A549 (cell line): ENCODE measurements at regions not wholly inside any gene's neighbourhood (a gene's known extent, or its start where the extent isn't known, plus 50 kb on each side); places are given as distances from the start of the nearest gene placed in this dataset.

Source experiments
- ATAC-seq, 2 experiments: fragments of 200-7000 bp in 1 of 2; fragments of >200 bp in 1 of 2; cut with Nextera tagmentation in 1 of 2; cut with Tn5 transposase in 1 of 2; 3 replicates each; pipeline versions ENCODE4 v1.8.0 to v1.9.1; 2018 to 2020; ENCODE audit warnings: mild to moderate bottlenecking in 1 of 2, moderate library complexity in 1 of 2
- CTCF ChIA-PET: fragments of 300-600 bp; sonication (Branson Sonifier 250); formaldehyde crosslinking; extraction: SDS; loops from one replicate; lab custom pipeline; 2021; ENCODE audit warnings: antibody characterized with exemption, inconsistent platforms; lab: Yijun Ruan, JAX
- POLR2A ChIA-PET: fragments of 350-600 bp; formaldehyde crosslinking; extraction: SDS; loops from one replicate; lab custom pipeline; 2021; ENCODE audit warnings: antibody characterized with exemption, inconsistent platforms; lab: Yijun Ruan, JAX
- DNase-seq, 2 experiments: peaks; one replicate each; pipeline versions ENCODE4 v3.0.0 to v3.0.0-alpha.2; 2011 to 2016; ENCODE audit warnings: low read depth in 1 of 2, low spot score in 1 of 2
- FAIRE-seq: peaks from 2 replicates; lab custom pipeline; 2011; peaks lifted over from hg19 to GRCh38; lab: Jason Lieb, UNC
- H3K27ac ChIP-seq, 2 experiments: fragments of >200 bp; sonication (Bioruptor Twin); formaldehyde crosslinking; 3 replicates each; pipeline ENCODE4 v1.5.1; 2016 to 2017
- H3K4me1 ChIP-seq: fragments of >200 bp; sonication (Bioruptor Twin); formaldehyde crosslinking; 3 replicates; pipeline ENCODE4 v1.6.1; 2016
- H3K4me2 ChIP-seq: fragments of >200 bp; sonication (Bioruptor Twin); formaldehyde crosslinking; 3 replicates; pipeline ENCODE4 v1.6.1; 2016
- H3K4me3 ChIP-seq: fragments of >200 bp; sonication (Bioruptor Twin); formaldehyde crosslinking; 3 replicates; pipeline ENCODE4 v1.5.1; 2016
- H3K9me3 ChIP-seq: fragments of >200 bp; sonication (Bioruptor Twin); formaldehyde crosslinking; 3 replicates; pipeline ENCODE4 v1.6.1; 2016
- ATOH8 ChIP-seq: fragments of 250-450 bp; sonication (Bioruptor Pico); IDR thresholded peaks from 2 replicates; pipeline ENCODE4 v1.5.0; 2020; ENCODE audit warnings: low read depth, mild to moderate bottlenecking, moderate library complexity
- BCL3 ChIP-seq: fragments of >200 bp; sonication (Bioruptor Twin); formaldehyde crosslinking; IDR thresholded peaks from 3 replicates; pipeline ENCODE4 v1.6.1; 2016
- BHLHE40 ChIP-seq: IDR thresholded peaks from 2 replicates; pipeline ENCODE4 v1.6.1; 2012; ENCODE audit warnings: low read depth, low read length, inconsistent platforms
- CEBPB ChIP-seq, 2 experiments: fragments of >200 bp in 1 of 2; sonication (Bioruptor Twin) in 1 of 2; formaldehyde crosslinking in 1 of 2; IDR thresholded peaks; 2 replicates each; pipeline ENCODE4 v1.6.1; 2012 to 2016
- E2F6 ChIP-seq: IDR thresholded peaks from 2 replicates; pipeline ENCODE4 v1.6.1; 2012; ENCODE audit warnings: low read depth, borderline replicate concordance
- EHF ChIP-seq: fragments of 250-450 bp; sonication (Bioruptor Pico); IDR thresholded peaks from 2 replicates; pipeline ENCODE4 v1.5.0; 2020; ENCODE audit warnings: mild to moderate bottlenecking
- ELK1 ChIP-seq: fragments of 150-350 bp; IDR thresholded peaks from 2 replicates; pipeline ENCODE4 v1.6.1; 2014; ENCODE audit warnings: low read depth, mild to moderate bottlenecking, low read length
- EP300 ChIP-seq, 2 experiments: fragments of >200 bp; sonication (Bioruptor Twin); formaldehyde crosslinking; IDR thresholded peaks; 2 replicates in 1 of 2; 3 replicates in 1 of 2; pipeline ENCODE4 v1.6.1; 2016 to 2017
- FOSB ChIP-seq: fragments of 250-450 bp; sonication (Bioruptor Pico); IDR thresholded peaks from 2 replicates; pipeline ENCODE4 v1.5.0; 2020; ENCODE audit warnings: mild to moderate bottlenecking, moderate library complexity
- FOSL2 ChIP-seq, 2 experiments: fragments of 450-650 bp in 1 of 2; fragments of >200 bp in 1 of 2; sonication (Bioruptor Twin) in 1 of 2; formaldehyde crosslinking; IDR thresholded peaks; 2 replicates each; pipeline versions ENCODE4 v1.5.0 to v1.6.1; 2016 to 2020; ENCODE audit warnings: mild to moderate bottlenecking in 1 of 2, moderate library complexity in 1 of 2
- GATA3 ChIP-seq: IDR thresholded peaks from 2 replicates; pipeline ENCODE4 v1.6.1; 2012; ENCODE audit warnings: borderline replicate concordance
- HEYL ChIP-seq: fragments of 250-450 bp; sonication (Bioruptor Pico); IDR thresholded peaks from 2 replicates; pipeline ENCODE4 v1.8.0; 2021; ENCODE audit warnings: mild to moderate bottlenecking, moderate library complexity
- HOXB13 ChIP-seq: fragments of 250-450 bp; sonication (Bioruptor Pico); IDR thresholded peaks from 2 replicates; pipeline ENCODE4 v1.5.0; 2020; ENCODE audit warnings: low read depth, mild to moderate bottlenecking, moderate library complexity
- HOXB5 ChIP-seq: fragments of 250-450 bp; sonication (Bioruptor Pico); IDR thresholded peaks from 2 replicates; pipeline ENCODE4 v1.5.0; 2020; ENCODE audit warnings: mild to moderate bottlenecking, moderate library complexity
- MAFK ChIP-seq: fragments of 450-650 bp; IDR thresholded peaks from 2 replicates; pipeline ENCODE4 v1.6.1; 2014; ENCODE audit not compliant: partially characterized antibody
- MAX ChIP-seq: IDR thresholded peaks from 2 replicates; pipeline ENCODE4 v1.6.1; 2012
- MAZ ChIP-seq: fragments of 150-350 bp; IDR thresholded peaks from 2 replicates; pipeline ENCODE4 v1.6.1; 2014; ENCODE audit warnings: antibody characterized with exemption, low read depth, low read length, borderline replicate concordance
- MYC ChIP-seq: IDR thresholded peaks from 2 replicates; pipeline ENCODE4 v1.6.1; 2012; ENCODE audit warnings: mild to moderate bottlenecking, inconsistent platforms, low read length, improper control_type of control experiment, borderline replicate concordance
- NR3C1 ChIP-seq: fragments of >200 bp; sonication (Bioruptor Twin); formaldehyde crosslinking; IDR thresholded peaks from 3 replicates; pipeline ENCODE4 v1.6.1; 2017
- PBX3 ChIP-seq: IDR thresholded peaks from 2 replicates; pipeline ENCODE4 v1.6.1; 2012
- PHF8 ChIP-seq: fragments of 200-600 bp; sonication (generic); IDR thresholded peaks from 2 replicates; pipeline ENCODE4 v1.6.1; 2016; ENCODE audit warnings: low read depth, mild to moderate bottlenecking, antibody characterized with exemption, moderate library complexity, borderline replicate concordance
- POLR2A ChIP-seq: IDR thresholded peaks from 2 replicates; pipeline ENCODE4 v1.6.1; 2012; ENCODE audit warnings: mild to moderate bottlenecking, low read length
- SMC3 ChIP-seq: fragments of >200 bp; sonication (Bioruptor Twin); formaldehyde crosslinking; IDR thresholded peaks from 3 replicates; pipeline ENCODE4 v1.6.1; 2018; ENCODE audit warnings: inconsistent platforms
- SREBF2 ChIP-seq: fragments of 450-650 bp; IDR thresholded peaks from 2 replicates; pipeline ENCODE4 v1.6.1; 2014; ENCODE audit warnings: mild to moderate bottlenecking, moderate library complexity
- TFCP2L1 ChIP-seq: fragments of 250-450 bp; sonication (Bioruptor Pico); IDR thresholded peaks from 2 replicates; pipeline ENCODE4 v1.5.0; 2021; ENCODE audit warnings: mild to moderate bottlenecking
- TP53 ChIP-seq: fragments of 250-450 bp; sonication (Bioruptor Pico); IDR thresholded peaks from 2 replicates; pipeline ENCODE4 v1.5.0; 2021; ENCODE audit warnings: mild to moderate bottlenecking, moderate library complexity
- ZC3H11A ChIP-seq: fragments of 450-650 bp; IDR thresholded peaks from 2 replicates; pipeline ENCODE4 v1.6.1; 2014; ENCODE audit warnings: antibody characterized with exemption, mild to moderate bottlenecking
- ZFP36 ChIP-seq: fragments of 450-650 bp; IDR thresholded peaks from 2 replicates; pipeline ENCODE4 v1.6.1; 2014; ENCODE audit warnings: borderline replicate concordance; ENCODE audit not compliant: partially characterized antibody
- ZNF302 ChIP-seq: fragments of 250-450 bp; sonication (Bioruptor Pico); IDR thresholded peaks from 2 replicates; pipeline ENCODE4 v1.9.0; 2021; ENCODE audit warnings: inconsistent platforms, mild to moderate bottlenecking, moderate library complexity
- ZSCAN20 ChIP-seq: fragments of 250-450 bp; sonication (Bioruptor Pico); IDR thresholded peaks from 2 replicates; pipeline ENCODE4 v1.8.0; 2022; ENCODE audit warnings: mild to moderate bottlenecking, moderate library complexity
- WGBS: methylation state at CpG from one replicate; pipeline ENCODE4 v1.1.6; 2017; ENCODE audit errors: missing lambda C conversion rate; 5-methylcytosine and 5-hydroxymethylcytosine counted together

- CTCF ChIA-PET: no interaction called here
Observed at GRCh38 chrX:35617836-35618235, 180.3 kb upstream of the MAGEB16 start.

GRCh38 chrX:35622040-35622439 is 176.1 kb upstream of the MAGEB16 start:
- Histone ChIP-seq H3K4me2 (peak overlapping the region; percentile 47; the same call in 2 of the 3 replicates), H3K4me3 (no peak overlapping the region)
- TF ChIP-seq BCL3: no peak
- TF ChIP-seq CEBPB (IDR thresholded peaks at IDR 0.05): 0 out of 4 replicates have a peak, but pooled peaks of 1 of the 2 experiments have one; percentile 18
- TF ChIP-seq EP300 (IDR thresholded peaks at IDR 0.05): peak; percentile 13 to 36; a peak in 1 of 5 replicates
- TF ChIP-seq TP53 (CRISPR knock-in tag): no peak
- TF ChIP-seq NR3C1: no peak
- TF ChIP-seq MAX: no peak
- peak; percentile 83 for TF ChIP-seq GATA3
- TF ChIP-seq, all 56 proteins: peak for 3
- 14% methylated on average over 2 of the region's 2 CpGs for WGBS
- FAIRE-seq: peak; percentile 100
- Histone ChIP-seq H3K27ac (peak overlapping the region; percentile 64 to 65; a peak in 5 of 6 replicates), H3K4me1 (no peaks in the 10 kb centered on the region), H3K9me3 (no peaks in the 10 kb centered on the region)
- peak; percentile 5 to 56 for DNase-seq
- CTCF ChIA-PET: no interaction called here
- ATAC-seq: no peak
- POLR2A ChIA-PET: no interaction called here

More at GRCh38 chrX:35617836-35618235, 180.3 kb upstream of the MAGEB16 start:
- FAIRE-seq (peak; percentile 77), ATAC-seq (no peak), DNase-seq (no peak)
- TF ChIP-seq PBX3 (no peak), MAZ (no peak), MAX (no peak), SREBF2 (no peak), GATA3 (no peak), ZNF302 (CRISPR knock-in tag) (no peak), HEYL (CRISPR knock-in tag) (no peak), E2F6 (no peak), ZFP36 (no peak), TFCP2L1 (no peak), CEBPB (IDR thresholded peaks at IDR 0.05) (no peak), HOXB5 (CRISPR knock-in tag) (no peak), BHLHE40 (no peak), EHF (CRISPR knock-in tag) (no peak), ATOH8 (CRISPR knock-in tag) (no peak), EP300 (IDR thresholded peaks at IDR 0.05) (no peak)
- H3K4me2 ChIP-seq: no peak overlapping the region
- no peaks in the 10 kb centered on the region for H3K4me1 ChIP-seq
- POLR2A ChIA-PET: no interaction called here
- H3K4me3 ChIP-seq: no peak overlapping the region
- WGBS: 40% methylated on average over 2 of the region's 2 CpGs
- H3K27ac ChIP-seq: no peak overlapping the region
- no peaks in the 10 kb centered on the region for H3K9me3 ChIP-seq

GRCh38 chrX:35622601-35623000 is 175.5 kb upstream of the MAGEB16 start:
- Histone ChIP-seq H3K4me1 (no peaks in the 10 kb centered on the region), H3K27ac (peak overlapping the region; percentile 64 to 65), H3K4me3 (no peak overlapping the region), H3K4me2 (peak overlapping the region; percentile 47), H3K9me3 (no peaks in the 10 kb centered on the region)
- peak in 1 of 2 experiments; percentile 58 for DNase-seq
- ATAC-seq: no peak
- CTCF ChIA-PET: no interaction called here
- FAIRE-seq: peak; percentile 23
- no peak for TF ChIP-seq ZSCAN20 (CRISPR knock-in tag)
- TF ChIP-seq MAFK: no peak
- no peak for TF ChIP-seq NR3C1
- no peak for TF ChIP-seq POLR2A
- TF ChIP-seq ZC3H11A: no peak
- TF ChIP-seq PHF8: no peak
- TF ChIP-seq ELK1: no peak
- no peak for TF ChIP-seq FOSL2 (IDR thresholded peaks at IDR 0.05)
- no peak for TF ChIP-seq FOSL2 (CRISPR knock-in tag; IDR thresholded peaks at IDR 0.05)
- no peak for TF ChIP-seq FOSB (CRISPR knock-in tag)
- TF ChIP-seq E2F6: no peak
- no peak for TF ChIP-seq HOXB13 (CRISPR knock-in tag)
- TF ChIP-seq CEBPB (IDR thresholded peaks at IDR 0.05): no peak
- TF ChIP-seq SMC3: no peak
- no peak for TF ChIP-seq MYC
- 3% methylated on average over 5 of the region's 5 CpGs for WGBS
- POLR2A ChIA-PET: no interaction called here
